Smooth muscle cell (in vitro differentiated cells): ENCODE measurements at regions not wholly inside any gene's neighbourhood (a gene's known extent, or its start where the extent isn't known, plus 50 kb on each side); places are given as distances from the start of the nearest gene placed in this dataset.

Source experiments
- DNase-seq: peaks from one replicate; lab custom pipeline; 2025; ENCODE audit not compliant: unreplicated experiment; lab: John Stamatoyannopoulos, UW
- H2AFZ ChIP-seq: fragments of 200-600 bp; sonication (generic); 2 replicates; pipeline ENCODE4 v1.6.0; 2016; ENCODE audit warnings: antibody characterized with exemption, low read depth, mild to moderate bottlenecking
- H3F3A ChIP-seq: fragments of 200-600 bp; sonication (generic); 2 replicates; pipeline ENCODE4 v1.6.0; 2017; ENCODE audit warnings: antibody characterized with exemption, low read depth
- H3K27ac ChIP-seq: fragments of 200-600 bp; sonication (generic); 2 replicates; pipeline ENCODE4 v1.5.1; 2016; ENCODE audit warnings: low read depth, mild to moderate bottlenecking
- H3K27me3 ChIP-seq: fragments of 200-600 bp; sonication (generic); 2 replicates; pipeline ENCODE4 v1.6.1; 2016; ENCODE audit warnings: low read depth, mild to moderate bottlenecking
- H3K36me3 ChIP-seq: fragments of 200-600 bp; sonication (generic); 2 replicates; pipeline ENCODE4 v1.5.1; 2016; ENCODE audit warnings: low read depth
- H3K4me1 ChIP-seq: fragments of 200-600 bp; sonication (generic); 2 replicates; pipeline ENCODE4 v1.5.1; 2016; ENCODE audit warnings: low read depth
- H3K4me2 ChIP-seq: fragments of 200-600 bp; sonication (generic); 2 replicates; pipeline ENCODE4 v1.6.0; 2016; ENCODE audit warnings: mild to moderate bottlenecking
- H3K4me3 ChIP-seq: fragments of 200-600 bp; sonication (generic); 2 replicates; pipeline ENCODE4 v1.5.1; 2016; ENCODE audit warnings: mild to moderate bottlenecking
- H3K79me2 ChIP-seq: fragments of 200-600 bp; sonication (generic); 2 replicates; pipeline ENCODE4 v1.6.0; 2016; ENCODE audit warnings: low read depth, mild to moderate bottlenecking
- H3K9ac ChIP-seq: fragments of 200-600 bp; sonication (generic); 2 replicates; pipeline ENCODE4 v1.6.0; 2016; ENCODE audit warnings: low read depth
- H3K9me3 ChIP-seq: fragments of 200-600 bp; sonication (generic); replicated peaks from 2 replicates; pipeline ENCODE4 v1.5.1; 2016; ENCODE audit warnings: low read depth
- H4K20me1 ChIP-seq: fragments of 200-600 bp; sonication (generic); 2 replicates; pipeline ENCODE4 v1.6.0; 2016; ENCODE audit warnings: low read depth
- WGBS: methylation state at CpG from one replicate; pipeline ENCODE4 v1.1.7; 2016; ENCODE audit warnings: low lambda C conversion rate; 5-methylcytosine and 5-hydroxymethylcytosine counted together
- TF ChIP-seq, protein P1 (sequence below): fragments of 200-600 bp; sonication (generic); IDR thresholded peaks from 2 replicates; pipeline ENCODE4 v1.5.1; 2017; ENCODE audit warnings: borderline replicate concordance, mild to moderate bottlenecking, antibody characterized with exemption; ENCODE audit not compliant: insufficient read depth, poor library complexity, severe bottlenecking

DNA sequence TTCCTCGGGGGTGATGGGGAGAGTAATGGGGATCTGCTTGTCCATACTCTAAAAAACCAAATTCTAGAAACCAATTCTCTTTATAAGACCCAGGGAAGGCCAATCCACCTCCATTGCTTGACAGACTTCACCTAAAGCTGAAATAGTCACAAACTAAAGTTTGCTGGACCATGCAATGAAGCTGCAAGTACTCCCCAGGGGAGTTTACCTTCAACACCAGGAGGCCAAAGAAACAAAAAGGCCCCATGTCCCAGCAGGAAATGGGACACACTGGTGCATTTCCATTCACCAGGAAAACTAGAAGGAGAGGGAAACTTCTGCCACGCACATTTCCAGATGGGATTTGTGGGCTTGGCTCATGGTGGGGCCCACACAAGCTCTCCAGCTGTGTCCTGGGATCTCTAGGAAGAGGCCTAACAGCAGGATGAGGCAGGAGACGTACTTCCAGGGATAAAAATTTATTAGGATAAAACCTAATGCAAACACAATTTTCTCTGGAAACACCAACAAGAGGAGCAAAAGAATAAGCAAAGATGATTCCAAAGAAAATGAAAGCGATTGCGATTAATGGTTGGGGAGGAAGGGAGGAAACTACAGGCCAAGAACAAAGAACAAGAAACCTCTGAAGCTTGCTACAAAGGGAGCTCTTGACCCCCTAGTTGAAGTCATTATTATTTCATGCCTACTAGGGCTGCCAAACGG lies 238.0 kb upstream of the LRTM1 start:
- H3F3A ChIP-seq: peaks cover 34% of the 10 kb centered on the region
- TF ChIP-seq, protein P1, sequence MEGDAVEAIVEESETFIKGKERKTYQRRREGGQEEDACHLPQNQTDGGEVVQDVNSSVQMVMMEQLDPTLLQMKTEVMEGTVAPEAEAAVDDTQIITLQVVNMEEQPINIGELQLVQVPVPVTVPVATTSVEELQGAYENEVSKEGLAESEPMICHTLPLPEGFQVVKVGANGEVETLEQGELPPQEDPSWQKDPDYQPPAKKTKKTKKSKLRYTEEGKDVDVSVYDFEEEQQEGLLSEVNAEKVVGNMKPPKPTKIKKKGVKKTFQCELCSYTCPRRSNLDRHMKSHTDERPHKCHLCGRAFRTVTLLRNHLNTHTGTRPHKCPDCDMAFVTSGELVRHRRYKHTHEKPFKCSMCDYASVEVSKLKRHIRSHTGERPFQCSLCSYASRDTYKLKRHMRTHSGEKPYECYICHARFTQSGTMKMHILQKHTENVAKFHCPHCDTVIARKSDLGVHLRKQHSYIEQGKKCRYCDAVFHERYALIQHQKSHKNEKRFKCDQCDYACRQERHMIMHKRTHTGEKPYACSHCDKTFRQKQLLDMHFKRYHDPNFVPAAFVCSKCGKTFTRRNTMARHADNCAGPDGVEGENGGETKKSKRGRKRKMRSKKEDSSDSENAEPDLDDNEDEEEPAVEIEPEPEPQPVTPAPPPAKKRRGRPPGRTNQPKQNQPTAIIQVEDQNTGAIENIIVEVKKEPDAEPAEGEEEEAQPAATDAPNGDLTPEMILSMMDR: no peak
- 72% methylated on average over 6 of the region's 6 CpGs for WGBS
- no peaks in the 10 kb centered on the region for H4K20me1 ChIP-seq
- no peak overlapping the region for H3K4me3 ChIP-seq
- no peaks in the 10 kb centered on the region for H3K27me3 ChIP-seq
- no peak overlapping the region for H3K4me2 ChIP-seq
- no peak overlapping the region for H3K9ac ChIP-seq
- no peaks in the 10 kb centered on the region for H3K9me3 ChIP-seq
- peaks cover 11% of the 10 kb centered on the region for H3K4me1 ChIP-seq
- H2AFZ ChIP-seq: no peak overlapping the region
- no peaks in the 10 kb centered on the region for H3K36me3 ChIP-seq
- H3K27ac ChIP-seq: peak overlapping the region; percentile 58
- no peak for DNase-seq
- no peaks in the 10 kb centered on the region for H3K79me2 ChIP-seq

DNA sequence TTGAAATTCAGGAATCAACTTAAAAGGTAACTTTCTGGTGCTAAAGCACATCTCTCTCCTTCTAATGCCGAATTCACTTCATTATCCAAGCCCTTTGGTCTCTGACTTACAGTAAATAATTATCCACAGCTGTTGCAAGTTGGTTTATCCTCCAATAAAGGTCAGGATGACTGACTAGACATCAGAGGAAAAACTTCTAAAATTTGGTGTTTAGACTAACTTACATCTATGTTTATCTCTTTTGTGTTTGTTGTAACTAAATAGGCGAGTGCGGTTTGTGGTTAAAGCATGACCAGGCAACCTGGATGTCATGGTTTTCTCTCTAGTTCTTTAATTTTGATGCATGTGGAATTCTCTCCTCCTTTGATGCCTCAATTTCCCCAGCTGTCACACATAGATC lies 237.4 kb upstream of the LRTM1 start:
- Histone ChIP-seq H3K79me2 (no peaks in the 10 kb centered on the region), H4K20me1 (no peaks in the 10 kb centered on the region), H3K4me3 (no peak overlapping the region), H3K9ac (no peak overlapping the region), H3K4me2 (no peak overlapping the region), H3K27ac (peak overlapping the region; percentile 58), H3K4me1 (peaks cover 11% of the 10 kb centered on the region), H3F3A (peaks cover 35% of the 10 kb centered on the region), H3K9me3 (no peaks in the 10 kb centered on the region), H3K27me3 (no peaks in the 10 kb centered on the region), H2AFZ (no peak overlapping the region), H3K36me3 (no peaks in the 10 kb centered on the region)
- TF ChIP-seq, protein P1: no peak
- 55% methylated on average over 3 of the region's 3 CpGs for WGBS
- no peak for DNase-seq

DNA sequence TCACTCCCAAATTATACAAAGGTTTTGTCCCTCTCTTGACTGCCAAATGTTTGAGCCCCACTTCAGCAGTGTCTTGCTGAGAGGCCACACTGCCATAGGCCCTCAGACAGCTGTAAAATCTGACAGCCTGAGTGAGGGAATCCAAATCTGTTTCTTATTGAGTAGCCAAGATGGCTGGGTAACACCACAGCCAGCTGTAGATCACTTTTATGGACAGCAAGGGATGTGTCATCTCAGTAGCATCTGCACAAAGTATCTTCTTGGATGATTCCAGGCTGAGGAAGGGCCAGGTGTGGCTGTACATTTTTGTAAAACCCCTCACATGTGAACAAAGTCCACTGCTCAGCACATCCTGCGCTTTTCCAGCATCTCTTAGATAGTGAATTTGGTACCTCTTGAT lies 237.0 kb upstream of the LRTM1 start:
- Histone ChIP-seq H4K20me1 (no peaks in the 10 kb centered on the region), H3K4me3 (no peak overlapping the region), H3K36me3 (no peaks in the 10 kb centered on the region), H3K4me2 (no peak overlapping the region), H3K27me3 (no peaks in the 10 kb centered on the region), H3K9me3 (no peaks in the 10 kb centered on the region), H3K4me1 (peaks cover 11% of the 10 kb centered on the region), H3F3A (peaks cover 34% of the 10 kb centered on the region), H3K79me2 (no peaks in the 10 kb centered on the region), H3K27ac (peak overlapping the region; percentile 58), H2AFZ (no peak overlapping the region), H3K9ac (no peak overlapping the region)
- DNase-seq: no peak
- TF ChIP-seq, protein P1: no peak
- 100% methylated on average over 1 of the region's 1 CpG for WGBS

GRCh38 chr3:55164191-55164590 lies 236.3 kb upstream of the LRTM1 start:
- Histone ChIP-seq H3K9ac (no peak overlapping the region), H4K20me1 (no peaks in the 10 kb centered on the region), H3F3A (peaks cover 39% of the 10 kb centered on the region), H3K36me3 (no peaks in the 10 kb centered on the region), H3K27ac (peak overlapping the region; percentile 58), H3K4me3 (no peak overlapping the region), H3K27me3 (no peaks in the 10 kb centered on the region), H3K4me1 (peaks cover 11% of the 10 kb centered on the region), H3K79me2 (no peaks in the 10 kb centered on the region), H3K4me2 (no peak overlapping the region), H2AFZ (no peak overlapping the region), H3K9me3 (no peaks in the 10 kb centered on the region)
- TF ChIP-seq, protein P1: no peak
- no peak for DNase-seq
